Dermis microvascular lymphatic vessel endothelial cell (primary cell): ENCODE measurements at regions not wholly inside any gene's neighbourhood (a gene's known extent, or its start where the extent isn't known, plus 50 kb on each side); places are given as distances from the start of the nearest gene placed in this dataset.
"Not testable (repeated sequence)": the region's sequence is repeated elsewhere in the genome, so short reads cannot be mapped to it uniquely, and the experiment has no call there.

Experiments used
- DNase-seq, 2 donors: peaks; one replicate each; pipeline versions ENCODE4 v3.0.0 to v3.0.0-alpha.2; 2010; ENCODE audit warnings: low read depth in 2 of 2

- no peak for DNase-seq
Measured at GRCh38 chr1:72432645-72433267, 150.4 kb upstream of the NEGR1 start.

GRCh38 chr1:72431810-72432209 is 149.5 kb upstream of the NEGR1 start:
- no peak for DNase-seq

- not testable (repeated sequence) for DNase-seq
Measured at GRCh38 chr1:72428276-72428675, 145.9 kb upstream of the NEGR1 start.

- no peak for DNase-seq
Measured at GRCh38 chr1:72419229-72419628, 136.9 kb upstream of the NEGR1 start.

GRCh38 chr1:72412286-72412685 is 129.9 kb upstream of the NEGR1 start:
- DNase-seq, result no peak

- DNase-seq, result no peak
Measured at GRCh38 chr1:72399807-72400206, 117.5 kb upstream of the NEGR1 start.

- peak in 1 of 2 donors; percentile 45 for DNase-seq
Measured at GRCh38 chr1:72397786-72398185, 115.4 kb upstream of the NEGR1 start.

- DNase-seq, result no peak
Measured at GRCh38 chr1:72394457-72394856, 112.1 kb upstream of the NEGR1 start.

GRCh38 chr1:72379072-72379471 is 96.7 kb upstream of the NEGR1 start:
- no peak for DNase-seq

- no peak for DNase-seq
Measured at GRCh38 chr1:72375226-72375625, 92.9 kb upstream of the NEGR1 start.

- DNase-seq, result no peak
Measured at GRCh38 chr1:72371259-72372035, 89.1 kb upstream of the NEGR1 start.

GRCh38 chr1:72370836-72371235 is 88.5 kb upstream of the NEGR1 start:
- not testable (repeated sequence) for DNase-seq

GRCh38 chr1:72369069-72369757 is 86.9 kb upstream of the NEGR1 start:
- DNase-seq, result no peak

GRCh38 chr1:72366466-72366865 is 84.1 kb upstream of the NEGR1 start:
- DNase-seq, result no peak

- no peak for DNase-seq
Measured at GRCh38 chr1:72365693-72366092, 83.4 kb upstream of the NEGR1 start.

GRCh38 chr1:72362538-72362937 is 80.2 kb upstream of the NEGR1 start:
- no peak for DNase-seq

- no peak for DNase-seq
Measured at GRCh38 chr1:72357411-72357810, 75.1 kb upstream of the NEGR1 start.

GRCh38 chr1:72355899-72356298 is 73.6 kb upstream of the NEGR1 start:
- DNase-seq, result no peak

GRCh38 chr1:72341661-72342060 is 59.3 kb upstream of the NEGR1 start:
- DNase-seq, result no peak

- no peak for DNase-seq
Measured at GRCh38 chr1:72336776-72337175, 54.4 kb upstream of the NEGR1 start.
